ENCODE measurements at regions not wholly inside any gene's neighbourhood (a gene's known extent, or its start where the extent isn't known, plus 50 kb on each side); places are given as distances from the start of the nearest gene placed in this dataset.

- DNase-seq (ENCODE audit: low read depth, low spot score): no peak
Measured at GRCh38 chr15:62975515-62975914, 67.0 kb upstream of the TPM1 start.

- DNase-seq (ENCODE audit: low read depth, low spot score): no peak
Measured at GRCh38 chr15:62976301-62976881, 66.2 kb upstream of the TPM1 start.

- no peak for DNase-seq (ENCODE audit: low read depth, low spot score)
Measured at GRCh38 chr15:62977952-62978811, 64.4 kb upstream of the TPM1 start.

- DNase-seq (ENCODE audit: low read depth, low spot score): no peak
Measured at GRCh38 chr15:62979252-62979651, 63.3 kb upstream of the TPM1 start.

- DNase-seq (ENCODE audit: low read depth, low spot score): no peak
Measured at GRCh38 chr15:62981071-62981470, 61.5 kb upstream of the TPM1 start.

GRCh38 chr15:62983956-62984355 is 58.6 kb upstream of the TPM1 start:
- DNase-seq (ENCODE audit: low read depth, low spot score): no peak

GRCh38 chr15:62985768-62986167 is 56.8 kb upstream of the TPM1 start:
- no peak for DNase-seq (ENCODE audit: low read depth, low spot score)

GRCh38 chr15:62986948-62987347 is 55.6 kb upstream of the TPM1 start:
- no peak for DNase-seq (ENCODE audit: low read depth, low spot score)

- DNase-seq (ENCODE audit: low read depth, low spot score): no peak
Measured at GRCh38 chr15:62988701-62989100, 53.8 kb upstream of the TPM1 start.

- DNase-seq (ENCODE audit: low read depth, low spot score): no peak
Measured at GRCh38 chr15:62989366-62990055, 53.0 kb upstream of the TPM1 start.

- DNase-seq (ENCODE audit: low read depth, low spot score): no peak
Measured at GRCh38 chr15:62991698-62992097, 50.8 kb upstream of the TPM1 start.

GRCh38 chr15:62992302-62992701 is 50.2 kb upstream of the TPM1 start:
- DNase-seq (ENCODE audit: low read depth, low spot score): no peak

All from iPS DF 19.7 (cell line).